ENCODE measurements at regions not wholly inside any gene's neighbourhood (a gene's known extent, or its start where the extent isn't known, plus 50 kb on each side); places are given as distances from the start of the nearest gene placed in this dataset.

GRCh38 chr9:93390953-93391515, 60.5 kb upstream of the FAM120A start:
- TF ChIP-seq CTCF (IDR thresholded peaks at IDR 0.05; ENCODE audit: low read depth, low read length, missing control alignments): no peak
- in situ Hi-C loops (cut with HindIII; ENCODE audit: low sequenced_read_pairs): no loop called here
- no peak overlapping the region for H3K4me3 ChIP-seq (ENCODE audit: low read depth, low read length)
- no peak for DNase-seq (ENCODE audit: low read depth)

- TF ChIP-seq CTCF (IDR thresholded peaks at IDR 0.05; ENCODE audit: low read depth, low read length, missing control alignments): no peak
- no peak for DNase-seq (ENCODE audit: low read depth)
- no peak overlapping the region for H3K4me3 ChIP-seq (ENCODE audit: low read depth, low read length)
- in situ Hi-C loops (cut with HindIII; ENCODE audit: low sequenced_read_pairs): no loop called here
Observed at GRCh38 chr9:93391898-93392297, 59.6 kb upstream of the FAM120A start.

- in situ Hi-C loops (cut with HindIII; ENCODE audit: low sequenced_read_pairs): no loop called here
- no peak for TF ChIP-seq CTCF (IDR thresholded peaks at IDR 0.05; ENCODE audit: low read depth, low read length, missing control alignments)
- H3K4me3 ChIP-seq (ENCODE audit: low read depth, low read length): no peak overlapping the region
- no peak for DNase-seq (ENCODE audit: low read depth)
Observed at GRCh38 chr9:93392974-93393373, 58.5 kb upstream of the FAM120A start.

Measured in astrocyte of the cerebellum (primary cell).